T-helper 2 cell (primary cell): ENCODE measurements at regions not wholly inside any gene's neighbourhood (a gene's known extent, or its start where the extent isn't known, plus 50 kb on each side); places are given as distances from the start of the nearest gene placed in this dataset.

Experiments used
- DNase-seq, 5 experiments: peaks; one replicate each; pipeline versions ENCODE4 v3.0.0 to v3.0.0-alpha.2; 2012 to 2022

- DNase-seq: no peak
These were observed 398.6 kb upstream of the RASGEF1B start for GRCh38 chr4:81870275-81870674.

GRCh38 chr4:81860111-81860510 is 388.4 kb upstream of the RASGEF1B start:
- DNase-seq: no peak

GRCh38 chr4:81854406-81854805 is 382.7 kb upstream of the RASGEF1B start:
- no peak for DNase-seq

- no peak for DNase-seq
These were observed 380.5 kb upstream of the RASGEF1B start for GRCh38 chr4:81852031-81852715.

- DNase-seq: no peak
These were observed 379.0 kb upstream of the RASGEF1B start for GRCh38 chr4:81850701-81851100.

GRCh38 chr4:81845761-81846160 is 374.1 kb upstream of the RASGEF1B start:
- no peak for DNase-seq

DNA sequence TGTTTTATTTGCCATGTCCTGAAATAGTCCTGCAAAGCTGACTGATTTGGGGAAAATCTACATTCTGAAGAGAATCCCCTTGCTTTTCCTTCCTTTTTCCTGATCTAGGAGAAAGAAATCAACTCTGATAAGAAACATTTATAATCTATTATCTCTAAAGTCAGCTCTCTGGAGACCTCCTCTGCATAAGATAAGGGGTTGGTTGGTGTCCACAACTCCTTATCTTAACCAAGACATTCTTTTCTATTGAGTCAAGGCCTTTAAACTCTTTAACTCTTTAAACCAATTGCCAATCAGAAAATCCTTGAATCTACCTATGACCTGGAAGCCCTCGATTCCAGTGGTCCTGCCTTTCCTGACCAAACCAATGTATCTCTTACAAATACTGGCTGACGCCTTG is 373.6 kb upstream of the RASGEF1B start:
- no peak for DNase-seq

DNA sequence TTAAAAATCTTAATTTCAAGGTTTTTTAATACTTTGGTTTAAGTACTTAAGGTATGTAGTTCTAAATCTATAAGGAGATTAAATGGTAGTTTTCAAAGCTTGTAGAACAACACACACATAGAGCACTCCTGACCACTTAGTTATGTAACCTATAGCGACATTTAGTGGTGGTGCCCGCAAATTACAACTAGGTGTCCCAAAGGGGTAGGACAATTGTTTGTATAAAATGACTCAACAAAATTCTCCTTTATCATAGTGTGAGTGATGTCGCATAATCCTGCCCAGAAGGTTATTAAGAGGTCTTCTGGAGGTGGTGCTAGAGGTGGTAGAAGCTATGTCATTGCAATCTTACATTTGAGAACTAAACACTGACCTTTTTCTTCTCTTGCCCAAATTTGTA is 373.0 kb upstream of the RASGEF1B start:
- DNase-seq: peak in 4 of 5 experiments; percentile 38 to 67 (median 44)

- DNase-seq: no peak
These were observed 367.8 kb upstream of the RASGEF1B start for GRCh38 chr4:81839347-81840042.

GRCh38 chr4:81838586-81838985 is 366.9 kb upstream of the RASGEF1B start:
- no peak for DNase-seq

GRCh38 chr4:81836716-81837115 is 365.0 kb upstream of the RASGEF1B start:
- no peak for DNase-seq

DNA sequence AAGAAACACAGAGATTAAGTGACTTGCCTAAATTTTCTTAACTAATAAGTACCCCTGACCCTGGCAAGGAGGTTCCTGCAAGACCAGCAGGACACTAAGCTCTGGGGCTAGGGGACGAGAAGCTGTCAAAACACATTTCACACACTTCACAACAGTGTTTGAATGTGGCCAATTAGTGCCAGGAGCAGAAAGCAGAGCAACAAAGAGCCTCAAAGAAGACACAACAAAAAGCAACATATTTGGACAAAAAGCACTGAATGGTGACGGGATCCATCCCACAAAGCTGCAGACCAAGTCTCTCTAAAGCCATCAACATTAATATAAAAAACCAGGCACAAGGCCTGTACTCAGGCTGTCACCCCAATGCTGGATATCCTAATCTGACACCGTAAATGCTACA is 361.9 kb upstream of the RASGEF1B start:
- DNase-seq: no peak

DNA sequence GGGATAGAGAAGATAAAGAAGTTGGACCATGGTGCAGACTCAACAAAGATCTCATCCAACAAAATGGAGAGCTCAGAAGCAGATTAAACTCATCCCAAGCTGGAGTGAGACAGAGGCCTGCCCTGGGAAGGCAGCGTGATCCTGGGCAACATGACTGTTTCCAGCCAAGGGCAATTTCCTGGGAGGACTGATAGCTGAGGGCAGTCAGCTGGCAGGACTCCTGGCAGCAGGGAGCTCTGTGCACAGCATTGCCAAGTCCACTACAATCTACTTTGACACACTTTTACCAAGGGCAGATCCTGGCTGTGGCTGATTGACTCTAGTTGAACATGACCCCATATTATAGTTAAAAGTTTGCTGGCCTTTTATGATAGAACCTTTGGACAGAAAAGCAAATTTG is 357.3 kb upstream of the RASGEF1B start:
- no peak for DNase-seq

DNA sequence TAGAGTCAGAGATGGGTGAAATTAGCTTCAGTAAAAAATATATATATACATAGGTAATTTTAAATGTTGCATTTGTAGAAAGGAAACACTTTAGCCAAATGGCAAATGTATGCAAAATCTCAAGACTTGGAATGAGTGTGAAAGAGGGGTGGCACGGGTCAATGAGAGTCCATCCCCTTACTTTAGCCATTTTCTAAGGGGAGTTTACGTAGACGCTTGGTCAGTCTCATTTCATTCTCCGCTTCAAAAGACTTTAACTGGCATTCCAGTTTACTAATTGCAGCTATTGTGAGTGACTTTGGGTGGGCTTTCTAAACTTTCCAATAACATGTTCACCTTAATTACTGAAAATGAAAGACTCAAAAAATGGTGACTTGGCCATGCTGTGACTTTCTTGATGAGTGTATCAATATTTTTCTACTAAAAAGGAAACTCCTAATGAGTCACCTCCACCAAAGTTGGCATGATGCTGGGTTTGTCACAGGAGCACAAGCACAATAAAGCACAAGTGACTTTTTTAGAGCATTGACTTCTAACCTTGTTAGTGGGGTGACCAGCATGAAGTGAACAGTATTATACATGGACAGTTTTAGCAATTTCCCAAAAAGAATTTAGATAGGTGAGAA is 356.0 kb upstream of the RASGEF1B start:
- DNase-seq: peak in 1 of 5 experiments; percentile 72

- DNase-seq: no peak
These were observed 355.2 kb upstream of the RASGEF1B start for GRCh38 chr4:81826817-81827424.

DNA sequence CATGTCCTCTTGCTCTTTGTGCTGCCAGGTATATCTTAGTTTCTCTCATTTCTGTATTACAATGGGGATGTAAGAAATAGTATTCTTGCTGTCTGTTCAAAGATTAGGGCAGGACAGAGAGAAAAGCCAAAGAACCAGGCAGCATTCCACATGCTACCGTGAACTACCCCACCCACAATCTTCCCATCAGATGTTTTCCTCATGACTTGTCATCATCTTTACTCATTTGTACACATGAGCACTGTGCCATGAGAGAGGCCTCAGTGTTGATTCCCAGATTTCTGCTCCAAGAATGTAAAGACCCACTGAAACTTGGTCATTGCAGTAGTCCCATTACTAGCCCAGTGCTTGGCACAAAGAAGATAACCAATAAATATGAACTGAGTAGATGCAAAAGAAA is 354.6 kb upstream of the RASGEF1B start:
- DNase-seq: no peak

DNA sequence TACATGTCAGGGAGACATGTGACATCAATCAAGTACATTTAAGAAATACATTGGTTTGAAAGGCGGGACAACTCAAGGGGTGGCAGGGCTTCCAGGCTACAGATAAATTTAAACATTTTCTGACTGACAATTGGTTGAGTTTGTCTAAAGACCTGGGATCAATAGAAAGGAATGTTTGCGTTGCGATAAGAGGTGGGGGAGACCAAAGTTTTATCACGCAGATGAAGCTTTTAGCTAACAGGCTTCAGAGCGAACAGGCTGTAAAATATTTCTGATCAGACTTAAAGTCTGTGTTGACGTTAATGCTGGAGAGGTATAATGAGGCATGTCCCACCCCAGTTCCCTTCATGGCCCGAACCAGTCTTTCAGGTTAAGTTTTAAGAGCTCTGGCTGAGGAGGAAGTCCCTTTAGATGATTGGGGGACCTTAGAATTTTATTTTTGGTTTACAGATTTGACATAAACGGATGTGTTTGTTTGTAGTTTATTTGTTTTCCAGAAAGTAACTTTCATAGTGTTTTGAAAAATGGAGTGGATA is 346.7 kb upstream of the RASGEF1B start:
- DNase-seq: no peak

- DNase-seq: no peak
These were observed 344.5 kb upstream of the RASGEF1B start for GRCh38 chr4:81816031-81816761.

GRCh38 chr4:81814987-81815541 is 343.4 kb upstream of the RASGEF1B start:
- no peak for DNase-seq

GRCh38 chr4:81811562-81812293 is 340.0 kb upstream of the RASGEF1B start:
- no peak for DNase-seq

DNA sequence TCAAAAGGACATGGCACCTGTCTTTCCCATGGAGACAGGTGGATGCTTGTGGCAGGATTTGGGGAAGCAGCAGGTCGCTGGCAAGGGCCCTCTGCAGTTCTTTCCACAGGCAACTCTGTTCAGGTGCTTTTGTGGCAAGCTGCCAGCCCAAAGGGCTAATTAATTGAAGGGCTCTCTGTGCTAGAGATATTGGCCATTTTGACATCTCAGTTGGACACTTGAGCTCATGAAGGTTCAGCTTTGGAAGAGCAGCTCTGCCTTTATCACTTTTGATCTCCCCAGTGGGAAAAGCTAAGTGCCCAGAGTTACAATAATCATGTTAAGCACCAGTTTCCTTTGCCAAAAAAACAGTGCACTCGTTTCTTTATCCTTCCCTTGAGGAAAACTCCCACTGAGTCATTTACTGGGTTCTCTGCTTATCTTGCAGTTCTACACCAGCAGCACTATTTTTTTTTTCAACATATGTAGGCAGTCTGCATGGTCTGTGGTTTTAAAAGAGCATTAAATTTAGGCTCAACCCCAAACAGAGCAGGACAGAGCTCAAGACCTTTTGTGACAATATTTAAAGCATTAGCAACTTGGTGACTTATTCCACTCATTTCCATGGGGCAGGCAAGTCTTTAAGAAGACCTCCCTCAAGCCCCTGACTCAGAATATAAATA is 336.4 kb upstream of the RASGEF1B start:
- no peak for DNase-seq
